IMR-90 (cell line): ENCODE measurements at regions not wholly inside any gene's neighbourhood (a gene's known extent, or its start where the extent isn't known, plus 50 kb on each side); places are given as distances from the start of the nearest gene placed in this dataset.

Source experiments
- ATAC-seq: fragments of 200-7000 bp; cut with Tn5 transposase; 2 replicates; pipeline ENCODE4 v1.9.1; 2020; ENCODE audit warnings: low read depth, mild to moderate bottlenecking, moderate library complexity
- BruUV-seq: library from RNA; stranded (reverse); fragments of 400-500 nt; replicated peaks from 2 replicates; lab custom pipeline; 2021; lab: Mats Ljungman, UMichigan
- CTCF ChIA-PET: fragments of 300-600 bp; formaldehyde crosslinking; extraction: SDS; loops from one replicate; lab custom pipeline; 2021; ENCODE audit warnings: antibody characterized with exemption; lab: Yijun Ruan, JAX
- POLR2A ChIA-PET: fragments of 300-600 bp; sonication (Branson Sonifier 250); formaldehyde crosslinking; loops from one replicate; lab custom pipeline; 2022; ENCODE audit warnings: antibody characterized with exemption; ENCODE audit not compliant: unreplicated experiment; lab: Charles Lee
- DNase-seq: peaks from one replicate; pipeline ENCODE4 v3.0.0; 2013
- H2AFZ ChIP-seq: replicated peaks from 2 replicates; pipeline ENCODE3; 2013; ENCODE audit warnings: low read length, mild to moderate bottlenecking; ENCODE audit not compliant: poor library complexity
- H2AK5ac ChIP-seq: 2 replicates; pipeline ENCODE4 v1.6.1; 2013; ENCODE audit warnings: low read depth, low read length, inconsistent platforms
- H2AK9ac ChIP-seq: replicated peaks from 2 replicates; pipeline ENCODE3; 2013; ENCODE audit warnings: mild to moderate bottlenecking, low read depth, low read length, moderate library complexity; ENCODE audit not compliant: poor library complexity
- H2BK120ac ChIP-seq: 2 replicates; pipeline ENCODE4 v1.6.1; 2013; ENCODE audit warnings: low read depth, low read length, inconsistent platforms
- H2BK15ac ChIP-seq: 3 replicates; pipeline ENCODE4 v1.6.1; 2013; ENCODE audit warnings: low read depth, low read length, inconsistent platforms
- H2BK20ac ChIP-seq: 2 replicates; pipeline ENCODE4 v1.6.1; 2013; ENCODE audit warnings: low read depth, mild to moderate bottlenecking, inconsistent platforms, low read length, moderate library complexity
- H2BK5ac ChIP-seq: 2 replicates; pipeline ENCODE4 v1.6.1; 2013; ENCODE audit warnings: mild to moderate bottlenecking, low read depth, low read length, inconsistent platforms; ENCODE audit not compliant: poor library complexity, severe bottlenecking
- H3K14ac ChIP-seq: replicated peaks from 2 replicates; pipeline ENCODE4 v1.6.1; 2013; ENCODE audit warnings: low read depth, low read length, inconsistent platforms
- H3K18ac ChIP-seq: 2 replicates; pipeline ENCODE4 v1.6.1; 2013; ENCODE audit warnings: low read depth, low read length, control low read depth
- H3K23ac ChIP-seq: 2 replicates; pipeline ENCODE4 v1.6.1; 2013; ENCODE audit warnings: low read depth, low read length, inconsistent platforms
- H3K27ac ChIP-seq: 2 replicates; pipeline ENCODE4 v1.5.1; 2013; ENCODE audit warnings: mild to moderate bottlenecking, control low read depth, low read length; ENCODE audit not compliant: insufficient read depth
- H3K27me3 ChIP-seq: 2 replicates; pipeline ENCODE4 v1.6.1; 2013; ENCODE audit warnings: low read length; ENCODE audit not compliant: control insufficient read depth, insufficient read depth
- H3K36me3 ChIP-seq: 2 replicates; pipeline ENCODE4 v1.6.1; 2013; ENCODE audit warnings: low read length, mixed read lengths; ENCODE audit not compliant: control insufficient read depth, insufficient read depth
- H3K4ac ChIP-seq: 2 replicates; pipeline ENCODE4 v1.6.1; 2013; ENCODE audit warnings: low read depth, low read length, inconsistent platforms
- H3K4me1 ChIP-seq: 2 replicates; pipeline ENCODE4 v1.6.1; 2013; ENCODE audit warnings: low read length, mixed read lengths; ENCODE audit not compliant: control insufficient read depth, insufficient read depth
- H3K4me2 ChIP-seq: 2 replicates; pipeline ENCODE4 v1.6.1; 2013; ENCODE audit warnings: low read depth, mild to moderate bottlenecking, control low read depth, low read length, moderate library complexity
- H3K4me3 ChIP-seq: 2 replicates; pipeline ENCODE4 v1.5.1; 2013; ENCODE audit warnings: low read depth, mild to moderate bottlenecking, control low read depth, low read length, moderate library complexity; ENCODE audit not compliant: insufficient read depth
- H3K56ac ChIP-seq: 2 replicates; pipeline ENCODE4 v1.6.1; 2013; ENCODE audit warnings: low read length, inconsistent platforms; ENCODE audit not compliant: insufficient read depth; ENCODE audit errors: extremely low read depth
- H3K79me1 ChIP-seq, 2 experiments: 2 replicates each; pipeline ENCODE4 v1.6.1; 2013; ENCODE audit warnings: low read length in 2 of 2, inconsistent platforms in 1 of 2, low read depth in 1 of 2
- H3K9ac ChIP-seq: 2 replicates; pipeline ENCODE4 v1.6.1; 2013; ENCODE audit warnings: low read depth, low read length, control low read depth
- H3K9me1 ChIP-seq: 2 replicates; pipeline ENCODE4 v1.6.1; 2013; ENCODE audit warnings: low read length, inconsistent platforms; ENCODE audit not compliant: insufficient read depth
- H3K9me3 ChIP-seq: 2 replicates; pipeline ENCODE4 v1.6.1; 2013; ENCODE audit warnings: low read length; ENCODE audit not compliant: control insufficient read depth, insufficient read depth
- H4K20me1 ChIP-seq: 2 replicates; pipeline ENCODE4 v1.6.1; 2013; ENCODE audit warnings: low read length, inconsistent platforms; ENCODE audit not compliant: insufficient read depth
- H4K5ac ChIP-seq: 2 replicates; pipeline ENCODE4 v1.6.1; 2013; ENCODE audit warnings: mild to moderate bottlenecking, low read depth, low read length, control low read depth
- H4K8ac ChIP-seq, 2 experiments: 2 replicates each; pipeline ENCODE4 v1.6.1; 2013; ENCODE audit warnings: low read depth in 2 of 2, low read length in 2 of 2, control low read depth in 1 of 2, inconsistent platforms in 1 of 2
- H4K91ac ChIP-seq: 2 replicates; pipeline ENCODE4 v1.6.1; 2013; ENCODE audit warnings: low read depth, low read length, inconsistent platforms; ENCODE audit not compliant: insufficient read depth
- BHLHE40 ChIP-seq: fragments of 150-350 bp; IDR thresholded peaks from 2 replicates; pipeline ENCODE4 v1.6.1; 2016; ENCODE audit warnings: mild to moderate bottlenecking, low read depth, low read length
- CEBPB ChIP-seq: IDR thresholded peaks from 2 replicates; pipeline ENCODE4 v1.6.1; 2012; ENCODE audit warnings: low read depth, low read length, improper control_type of control experiment
- FOS ChIP-seq: fragments of 150-350 bp; IDR thresholded peaks from 2 replicates; pipeline ENCODE4 v1.6.1; 2016; ENCODE audit warnings: low read depth, low read length
- MAFK ChIP-seq: IDR thresholded peaks from 2 replicates; pipeline ENCODE4 v1.6.1; 2012; ENCODE audit warnings: low read depth, low read length, improper control_type of control experiment
- MAZ ChIP-seq: IDR thresholded peaks from 2 replicates; pipeline ENCODE4 v1.6.1; 2012; ENCODE audit warnings: low read depth, mild to moderate bottlenecking, low read length, improper control_type of control experiment, moderate library complexity, borderline replicate concordance
- MXI1 ChIP-seq: IDR thresholded peaks from 2 replicates; pipeline ENCODE4 v1.6.1; 2012; ENCODE audit warnings: low read depth, mild to moderate bottlenecking, low read length, moderate library complexity, borderline replicate concordance
- POLR2A ChIP-seq: IDR thresholded peaks from 2 replicates; pipeline ENCODE4 v1.6.1; 2012; ENCODE audit warnings: mild to moderate bottlenecking, low read depth, low read length
- RCOR1 ChIP-seq: IDR thresholded peaks from 2 replicates; pipeline ENCODE4 v1.6.1; 2012; ENCODE audit warnings: mild to moderate bottlenecking, low read length, improper control_type of control experiment; ENCODE audit not compliant: insufficient replicate concordance
- USF2 ChIP-seq: fragments of 150-350 bp; IDR thresholded peaks from 2 replicates; pipeline ENCODE4 v1.6.1; 2017; ENCODE audit warnings: mild to moderate bottlenecking, antibody characterized with exemption, low read length, low read depth
- WGBS, 2 experiments: methylation state at CpG; one replicate each; pipeline versions ENCODE4 v1.1.5 to v1.1.7; 2013; ENCODE audit warnings: missing lambda C conversion rate in 2 of 2; ENCODE audit not compliant: insufficient read length in 1 of 2; ENCODE audit errors: extremely low coverage in 2 of 2; 5-methylcytosine and 5-hydroxymethylcytosine counted together
- dilution Hi-C: fragments of 300-500 bp; cut with HindIII; formaldehyde crosslinking; loops from one replicate; pipeline ENCODE4 v1.14.3; 2018; ENCODE audit warnings: low sequenced_read_pairs; ENCODE audit not compliant: unreplicated experiment
- in situ Hi-C: fragments of 300-500 bp; cut with MboI; formaldehyde crosslinking; loops from 3 replicates; pipeline ENCODE4 v1.14.3; 2019; ENCODE audit warnings: low sequenced_read_pairs, inconsistent platforms, mixed read lengths
- intact Hi-C: fragments of 100-400 bp; cut with micrococcal nuclease; formaldehyde crosslinking; loops from 2 replicates; pipeline ENCODE4 v1.10.0; 2022

- Histone ChIP-seq H3K23ac (peak overlapping the region; percentile 92), H2BK20ac (peak overlapping the region; percentile 95), H3K4me3 (no peak overlapping the region), H3K4me2 (peak overlapping the region; percentile 33; the same call in 1 of the 2 replicates), H3K27ac (peak overlapping the region; percentile 79), H2BK15ac (peak overlapping the region; percentile 65; the same call in 2 of the 3 replicates), H4K5ac (peak overlapping the region; percentile 50), H2AFZ (peak overlapping the region; percentile 87), H4K20me1 (peaks cover 7% of the 10 kb centered on the region), H2AK5ac (peak overlapping the region; percentile 96), H3K79me1 (peaks cover 18 to 39% of the 10 kb centered on the region in 2 experiments), H4K8ac (peak overlapping the region; percentile 14 to 90; a peak in 3 of 4 replicates), H3K56ac (peak overlapping the region; percentile 46), H3K36me3 (no peaks in the 10 kb centered on the region), H3K4ac (peak overlapping the region; percentile 96), H3K27me3 (no peaks in the 10 kb centered on the region), H2BK120ac (peak overlapping the region; percentile 94), H2BK5ac (peak overlapping the region; percentile 73), H3K9me3 (no peaks in the 10 kb centered on the region), H3K18ac (peak overlapping the region; percentile 28; the same call in 1 of the 2 replicates), H2AK9ac (peak overlapping the region; percentile 87), H3K9me1 (peaks cover 17% of the 10 kb centered on the region), H3K4me1 (peaks cover 24% of the 10 kb centered on the region), H3K14ac (peak overlapping the region; percentile 96), H3K9ac (peak overlapping the region; percentile 28), H4K91ac (peak overlapping the region; percentile 93)
- WGBS, 2 experiments, result no CpG with 5 or more reads among the region's 10 CpGs
- peak; percentile 97 for DNase-seq
- ATAC-seq, result peak; percentile 32
- POLR2A ChIA-PET, result no interaction called here
- dilution Hi-C loops, result no loop called here
- intact Hi-C loops, result loop anchor here (1.0 to 5.0 kb wide), 3 partner anchors 38 to 512 kb away; partner anchors contain the start of genes ABCD4 and PTGR2
- BruUV-seq, result no TSS peak
- peak; percentile 84 for TF ChIP-seq USF2
- peak; percentile 78 for TF ChIP-seq MAFK
- peak; percentile 95 for TF ChIP-seq BHLHE40
- peak; percentile 81 for TF ChIP-seq MXI1
- no peak for TF ChIP-seq MAZ
- 0 out of 2 replicates have a peak, but pooled peaks have one; percentile 10 for TF ChIP-seq CEBPB
- TF ChIP-seq RCOR1, result no peak
- TF ChIP-seq FOS, result 0 out of 2 replicates have a peak, but pooled peaks have one; percentile 22
- peak; percentile 64; the same call in 1 of the 2 replicates for TF ChIP-seq POLR2A
- CTCF ChIA-PET, result interaction anchor here (0.6 to 1.4 kb wide), 2 partner anchors 8 to 16 kb away, joined by 3 to 4 read pairs; no protein-coding TSS in a partner anchor
- in situ Hi-C loops, result no loop called here
These were observed 61.5 kb upstream of the PTGR2 start for GRCh38 chr14:73789989-73790581.
